Stomach smooth muscle (tissue), 2 donors: ENCODE measurements at regions not wholly inside any gene's neighbourhood (a gene's known extent, or its start where the extent isn't known, plus 50 kb on each side); places are given as distances from the start of the nearest gene placed in this dataset.
"Not testable (repeated sequence)": the region's sequence is repeated elsewhere in the genome, so short reads cannot be mapped to it uniquely, and the experiment has no call there.

Source experiments
- H3K27ac ChIP-seq: one replicate; pipeline ENCODE4 v1.7.0; 2013; ENCODE audit warnings: mild to moderate bottlenecking, low read length, inconsistent platforms
- H3K27me3 ChIP-seq, 2 donors: one replicate each; pipeline ENCODE4 v1.7.0; 2013; ENCODE audit warnings: low read length in 2 of 2; ENCODE audit not compliant: insufficient read depth in 2 of 2, control insufficient read depth in 1 of 2
- H3K36me3 ChIP-seq, 2 donors: one replicate each; pipeline ENCODE4 v1.7.0; 2013; ENCODE audit warnings: low read length in 2 of 2; ENCODE audit not compliant: control insufficient read depth in 2 of 2, insufficient read depth in 2 of 2
- H3K4me1 ChIP-seq: one replicate; pipeline ENCODE4 v1.7.0; 2013; ENCODE audit warnings: low read length; ENCODE audit not compliant: control insufficient read depth, insufficient read depth
- H3K4me3 ChIP-seq, 2 donors: one replicate each; pipeline ENCODE4 v1.7.0; 2013; ENCODE audit warnings: low read length in 2 of 2
- H3K9ac ChIP-seq, 2 donors: one replicate each; pipeline ENCODE4 v1.7.0; 2013; ENCODE audit warnings: low read length in 2 of 2, mild to moderate bottlenecking in 1 of 2
- H3K9me3 ChIP-seq, 2 donors: one replicate each; pipeline ENCODE4 v1.7.0; 2013; ENCODE audit warnings: low read length in 2 of 2; ENCODE audit not compliant: control insufficient read depth in 2 of 2
- donor health status: healthy.
- donor health status: Pancreatic carcinoma.

DNA sequence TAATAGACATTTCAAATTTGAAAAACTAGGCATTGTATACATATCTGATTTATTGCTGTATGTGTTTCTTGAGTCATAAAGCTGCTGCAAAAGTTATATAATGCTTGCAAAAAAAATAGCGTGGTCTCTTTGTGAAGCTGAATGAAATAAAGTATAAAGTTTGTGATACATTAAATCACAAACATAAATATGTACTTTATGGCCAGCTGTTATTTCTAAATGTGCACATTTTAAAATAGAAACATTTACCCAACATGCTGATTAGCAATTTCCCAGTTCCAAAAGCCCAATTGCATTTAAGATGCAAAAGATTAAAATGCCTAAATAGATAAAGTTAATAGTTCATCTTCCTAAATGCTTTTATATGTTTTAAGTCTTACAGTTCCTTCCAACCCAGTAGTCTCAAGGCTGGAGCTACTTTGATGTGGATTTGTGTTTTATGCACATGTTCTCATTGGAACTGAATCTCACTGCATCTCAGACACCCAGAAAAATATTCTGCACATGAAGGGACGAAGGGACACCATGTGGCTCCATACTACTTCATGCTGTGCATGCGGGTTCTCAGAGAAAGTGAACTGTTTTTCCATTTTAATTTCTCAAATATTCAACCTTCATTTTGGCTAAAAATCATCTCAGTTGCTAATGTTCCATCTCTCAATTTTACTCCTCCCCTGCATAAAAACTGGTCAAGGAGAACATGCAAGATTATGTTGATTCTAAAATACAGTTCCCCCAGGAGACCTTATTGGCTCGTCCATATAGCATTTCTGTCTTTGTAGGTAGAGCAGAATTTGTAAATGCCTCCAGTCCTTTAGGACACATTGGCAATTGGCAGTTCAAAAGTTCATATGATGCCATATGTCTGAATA lies 304.6 kb downstream of the MTX2 start:
- Histone ChIP-seq H3K27ac (no peak overlapping the region), H3K4me1 (no peaks in the 10 kb centered on the region), H3K27me3 (peaks cover 2 to 4% of the 10 kb centered on the region in 2 donors), H3K4me3 (no peak overlapping the region), H3K36me3 (no peaks in the 10 kb centered on the region), H3K9ac (no peak overlapping the region), H3K9me3 (no peaks in the 10 kb centered on the region)

DNA sequence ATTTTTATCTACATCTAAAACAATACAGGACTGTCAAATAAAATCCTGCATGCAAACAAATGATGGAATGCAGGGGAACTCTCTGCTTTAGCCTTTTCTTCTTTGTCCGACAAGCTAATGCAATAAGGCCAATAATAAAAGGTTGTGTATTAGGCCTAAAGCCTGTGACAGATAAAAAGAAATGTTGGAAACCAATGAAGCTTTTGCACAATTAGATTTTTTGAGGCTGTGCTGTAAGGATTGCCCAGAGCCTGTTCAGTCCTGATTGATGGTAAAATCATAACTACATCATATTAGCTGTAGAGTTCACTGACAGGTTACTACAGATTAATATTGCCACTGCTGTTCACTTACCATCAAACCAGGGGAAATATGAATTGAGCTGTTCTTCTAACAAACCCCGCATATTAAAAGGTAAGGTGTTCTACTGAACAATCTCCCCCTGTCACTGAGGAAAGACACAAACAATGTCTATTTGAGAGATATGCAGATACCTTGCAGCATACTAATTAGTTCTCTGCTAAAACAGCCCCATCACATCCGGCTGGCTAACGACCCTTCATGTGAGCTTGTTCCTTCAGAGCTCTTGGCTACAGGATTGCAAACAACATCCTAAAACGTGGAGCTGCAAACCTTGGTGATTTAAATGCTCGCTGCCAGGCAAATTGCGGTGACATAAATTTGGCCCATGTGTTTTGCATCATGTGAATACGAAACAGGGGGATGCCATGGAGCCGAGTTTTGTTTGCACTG lies 305.4 kb downstream of the MTX2 start:
- H3K9ac ChIP-seq = no peak overlapping the region
- no peaks in the 10 kb centered on the region for H3K9me3 ChIP-seq
- no peak overlapping the region for H3K27ac ChIP-seq
- no peak overlapping the region for H3K4me3 ChIP-seq
- H3K27me3 ChIP-seq = peaks cover 2 to 4% of the 10 kb centered on the region in 2 donors
- no peaks in the 10 kb centered on the region for H3K4me1 ChIP-seq
- H3K36me3 ChIP-seq = no peaks in the 10 kb centered on the region

DNA sequence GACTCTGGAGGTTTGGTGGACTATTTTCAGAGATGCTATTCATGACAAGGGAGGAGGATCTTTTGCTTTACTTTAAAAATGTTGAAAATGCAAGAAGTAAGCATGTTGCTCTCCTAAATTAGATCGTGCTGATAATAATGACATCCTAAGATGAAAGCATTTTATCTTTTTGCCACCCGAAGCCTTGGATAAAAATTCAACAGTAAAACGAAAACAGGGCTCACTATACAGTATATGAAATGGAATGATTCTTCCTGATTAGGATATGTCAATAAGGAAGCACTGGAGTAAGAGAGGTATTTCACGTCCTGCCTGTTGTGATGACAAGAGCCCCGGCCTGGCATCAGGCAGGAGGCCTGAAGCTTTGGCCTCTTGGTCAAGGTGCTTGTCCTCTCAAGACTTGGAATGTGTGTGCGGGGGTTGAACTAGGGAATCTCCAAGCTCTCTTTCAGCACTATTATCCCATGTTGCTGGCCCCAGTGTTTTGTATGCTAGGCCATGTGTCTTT lies 306.0 kb downstream of the MTX2 start:
- no peak overlapping the region for H3K27ac ChIP-seq
- peaks cover 2 to 4% of the 10 kb centered on the region in 2 donors for H3K27me3 ChIP-seq

DNA sequence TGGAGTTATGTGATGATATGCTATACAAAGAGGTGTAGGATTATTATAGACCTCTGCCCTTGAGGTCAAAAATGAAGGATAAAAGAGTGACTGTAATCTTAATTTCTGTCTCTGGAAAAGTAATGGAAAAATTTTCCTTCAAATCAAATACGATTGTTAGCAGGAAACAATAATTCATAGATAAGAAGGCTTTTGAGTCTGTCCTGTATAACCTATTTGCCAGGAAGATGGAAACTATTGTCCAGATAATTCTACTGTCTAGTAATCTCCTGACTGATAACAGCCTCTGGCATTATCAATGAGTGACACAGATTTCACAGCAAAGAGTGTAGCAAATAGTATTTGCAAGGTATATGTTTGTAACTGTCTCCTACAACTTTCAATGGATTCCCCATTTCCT lies 307.8 kb downstream of the MTX2 start:
- Histone ChIP-seq H3K9me3 (no peaks in the 10 kb centered on the region), H3K9ac (no peak overlapping the region), H3K36me3 (no peaks in the 10 kb centered on the region), H3K4me3 (no peak overlapping the region), H3K27ac (no peak overlapping the region), H3K4me1 (no peaks in the 10 kb centered on the region), H3K27me3 (peaks cover 2 to 3% of the 10 kb centered on the region in 2 donors)

More for the DNA sequence above, 306.0 kb downstream of the MTX2 start:
- Histone ChIP-seq H3K4me1 (no peaks in the 10 kb centered on the region), H3K9ac (no peak overlapping the region), H3K36me3 (no peaks in the 10 kb centered on the region), H3K4me3 (no peak overlapping the region), H3K9me3 (no peaks in the 10 kb centered on the region)

DNA sequence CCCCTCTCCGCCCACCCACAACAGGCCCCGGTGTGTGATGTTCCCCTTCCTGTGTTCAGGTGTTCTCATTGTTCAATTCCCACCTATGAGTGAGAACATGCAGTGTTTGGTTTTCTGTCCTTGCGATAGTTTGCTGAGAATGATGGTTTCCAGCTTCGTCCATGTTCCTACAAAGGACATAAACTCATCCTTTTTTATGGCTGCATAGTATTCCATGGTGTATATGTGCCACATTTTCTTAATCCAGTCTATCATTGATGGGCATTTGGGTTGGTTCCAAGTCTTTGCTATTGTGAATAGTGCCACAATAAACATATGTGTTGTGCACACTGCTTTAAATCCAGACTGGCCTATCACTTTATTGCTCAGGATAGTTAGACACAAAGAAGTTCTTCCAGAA lies 309.1 kb downstream of the MTX2 start:
- not testable (repeated sequence) for H3K4me1 ChIP-seq, H3K36me3 ChIP-seq, H3K27ac ChIP-seq, H3K9me3 ChIP-seq, H3K4me3 ChIP-seq, H3K27me3 ChIP-seq, H3K9ac ChIP-seq

DNA sequence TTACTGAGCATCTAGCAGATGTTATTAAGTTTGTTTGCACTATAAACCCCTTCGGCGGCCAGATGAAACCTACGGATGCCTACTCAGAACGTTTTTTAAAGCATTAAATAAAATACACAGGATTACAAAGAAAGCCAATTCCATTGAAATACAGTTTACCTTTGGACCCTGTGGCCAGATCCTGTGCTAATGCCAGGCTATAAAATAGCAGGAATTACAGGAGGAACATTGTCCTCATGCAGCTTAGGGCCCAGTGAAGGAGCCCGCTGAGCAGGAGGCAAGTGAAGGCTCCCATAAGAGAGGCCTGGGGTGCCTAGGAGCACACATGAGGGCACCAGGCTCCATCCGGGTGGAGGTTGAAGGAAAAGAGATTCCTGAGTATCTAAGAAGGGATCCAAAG lies 310.4 kb downstream of the MTX2 start:
- Histone ChIP-seq H3K27ac (no peak overlapping the region), H3K4me3 (no peak overlapping the region), H3K4me1 (no peaks in the 10 kb centered on the region), H3K9ac (no peak overlapping the region), H3K36me3 (no peaks in the 10 kb centered on the region), H3K9me3 (no peaks in the 10 kb centered on the region), H3K27me3 (no peaks in the 10 kb centered on the region)

DNA sequence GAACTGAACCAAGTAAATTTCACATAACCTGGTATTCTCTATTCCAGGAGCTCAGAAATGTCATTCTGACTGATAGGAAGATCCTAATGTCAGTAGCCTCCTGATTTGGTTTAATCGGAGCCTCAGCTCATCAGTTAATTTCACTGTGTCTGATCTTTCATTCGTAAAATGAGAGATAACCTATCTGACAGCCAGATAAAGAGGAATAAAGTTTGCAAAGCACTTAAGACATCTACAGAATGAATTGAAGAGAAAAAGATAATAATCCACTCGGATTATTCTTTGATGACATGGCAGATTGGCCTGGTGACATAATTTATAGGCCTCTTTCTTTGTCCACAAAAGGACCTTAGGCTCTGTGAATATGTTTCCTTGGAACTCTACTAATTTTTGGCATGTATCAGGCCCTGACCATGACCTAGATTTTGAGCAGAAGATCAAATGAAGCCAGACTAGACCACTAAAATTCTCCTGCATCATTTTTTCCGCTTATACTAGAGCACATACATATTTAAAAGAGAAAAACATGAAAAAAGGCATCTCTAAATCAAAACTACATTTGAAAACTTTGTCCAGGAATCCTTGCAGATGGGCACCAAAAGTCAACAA lies 312.4 kb downstream of the MTX2 start:
- no peaks in the 10 kb centered on the region for H3K27me3 ChIP-seq
- H3K9me3 ChIP-seq = no peaks in the 10 kb centered on the region
- no peak overlapping the region for H3K27ac ChIP-seq
- H3K9ac ChIP-seq = no peak overlapping the region
- no peaks in the 10 kb centered on the region for H3K4me1 ChIP-seq
- H3K4me3 ChIP-seq = no peak overlapping the region
- H3K36me3 ChIP-seq = no peaks in the 10 kb centered on the region

DNA sequence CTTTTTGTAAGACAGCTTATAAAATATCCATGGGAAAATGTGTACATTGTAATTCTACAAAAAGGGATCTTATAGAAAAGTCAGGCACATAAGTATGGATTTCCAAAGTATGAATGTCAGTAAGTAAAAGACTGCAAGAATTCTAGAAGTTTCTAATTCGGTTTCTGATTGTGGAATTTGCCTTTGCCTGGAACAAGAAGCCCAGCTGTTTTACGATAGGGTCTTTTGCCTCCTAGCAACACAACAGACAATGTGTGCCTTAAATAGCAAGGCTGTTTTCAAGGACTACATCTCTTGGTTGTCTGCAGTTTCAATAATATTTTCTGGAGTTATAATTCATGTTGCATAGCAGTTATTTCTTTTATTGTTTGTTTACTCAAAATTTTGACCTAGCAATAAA lies 312.9 kb downstream of the MTX2 start:
- Histone ChIP-seq H3K36me3 (no peaks in the 10 kb centered on the region), H3K9ac (no peak overlapping the region), H3K4me3 (no peak overlapping the region), H3K9me3 (no peaks in the 10 kb centered on the region), H3K27me3 (no peaks in the 10 kb centered on the region), H3K27ac (no peak overlapping the region), H3K4me1 (no peaks in the 10 kb centered on the region)

DNA sequence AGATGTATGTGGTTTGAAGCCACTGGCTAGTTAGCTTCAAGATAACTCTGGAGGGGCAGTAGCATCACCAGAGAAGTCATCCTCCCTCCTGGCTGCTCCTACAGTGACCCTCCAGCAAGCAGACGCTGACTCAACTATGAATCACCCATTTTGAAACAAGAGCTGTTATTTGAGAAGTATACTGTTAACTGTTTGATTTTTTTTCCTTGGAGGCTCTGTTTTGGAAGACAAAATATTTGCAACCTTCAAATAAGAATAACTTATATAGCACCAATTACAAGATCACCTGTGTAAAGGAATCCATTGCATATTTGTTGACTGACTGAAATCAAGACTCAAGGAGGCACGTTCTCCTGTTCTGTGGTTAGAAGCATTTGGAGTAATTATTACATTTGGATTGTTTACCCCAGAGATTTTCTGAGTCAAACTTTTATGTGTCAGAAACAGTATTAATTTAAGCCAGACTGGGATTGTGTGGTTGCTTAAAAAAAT lies 313.8 kb downstream of the MTX2 start:
- Histone ChIP-seq H3K9ac (no peak overlapping the region), H3K27me3 (no peaks in the 10 kb centered on the region), H3K9me3 (no peaks in the 10 kb centered on the region), H3K4me1 (no peaks in the 10 kb centered on the region), H3K36me3 (no peaks in the 10 kb centered on the region), H3K27ac (no peak overlapping the region), H3K4me3 (no peak overlapping the region)

DNA sequence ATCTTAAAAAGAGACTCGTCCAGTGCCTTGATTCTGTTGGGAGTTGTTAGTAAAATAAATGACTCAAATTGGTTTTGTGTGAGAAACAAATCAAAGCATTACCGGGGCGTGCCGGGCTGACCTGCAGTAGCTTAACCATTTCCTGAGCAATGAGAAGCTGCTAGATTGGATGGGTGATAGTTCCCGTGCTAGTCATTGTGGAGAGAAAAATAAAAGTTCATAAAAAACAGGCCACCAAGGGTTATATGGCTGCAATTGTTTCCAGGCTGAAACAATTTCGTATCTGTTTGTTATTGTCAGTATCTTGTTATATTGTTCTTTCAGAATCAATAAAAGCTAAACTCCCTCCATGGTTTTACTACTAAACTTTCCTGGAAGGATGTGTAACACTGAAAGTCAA lies 314.4 kb downstream of the MTX2 start:
- no peaks in the 10 kb centered on the region for H3K4me1 ChIP-seq
- H3K4me3 ChIP-seq = no peak overlapping the region
- no peaks in the 10 kb centered on the region for H3K36me3 ChIP-seq
- no peaks in the 10 kb centered on the region for H3K27me3 ChIP-seq
- no peaks in the 10 kb centered on the region for H3K9me3 ChIP-seq
- H3K9ac ChIP-seq = no peak overlapping the region
- H3K27ac ChIP-seq = no peak overlapping the region
